K562 (cell line): ENCODE measurements at regions not wholly inside any gene's neighbourhood (a gene's known extent, or its start where the extent isn't known, plus 50 kb on each side); places are given as distances from the start of the nearest gene placed in this dataset.
"Not testable (repeated sequence)": the region's sequence is repeated elsewhere in the genome, so short reads cannot be mapped to it uniquely, and the experiment has no call there.

Source experiments
- ATAC-seq: fragments of 200-7000 bp; cut with Tn5 transposase; 3 replicates; pipeline ENCODE4 v1.9.1; 2020; ENCODE audit warnings: moderate library complexity
- BruUV-seq: library from RNA; stranded (reverse); fragments of 400-500 nt; replicated peaks from 2 replicates; lab custom pipeline; 2021; lab: Mats Ljungman, UMichigan
- CTCF ChIA-PET: fragments of 300-600 bp; formaldehyde crosslinking; extraction: SDS; loops from one replicate; lab custom pipeline; 2021; ENCODE audit warnings: low intra/inter-chr PET ratio; lab: Yijun Ruan, JAX
- POLR2A ChIA-PET: fragments of 300-600, 350-650 bp; sonication (Branson Sonifier 250); formaldehyde crosslinking; extraction: SDS; loops from one replicate; lab custom pipeline; 2021; ENCODE audit warnings: antibody characterized with exemption, inconsistent platforms; lab: Yijun Ruan, JAX
- DNase-seq, 4 experiments: peaks; one replicate each; pipeline versions ENCODE4 v3.0.0 to v3.0.0-alpha.2; 2011 to 2018; ENCODE audit warnings: low spot score in 3 of 4, mixed read lengths in 3 of 4; ENCODE audit errors: extremely low read depth in 1 of 4
- FAIRE-seq: peaks from 2 replicates; lab custom pipeline; 2011; peaks lifted over from hg19 to GRCh38; lab: Jason Lieb, UNC
- H2AFZ ChIP-seq: 2 replicates; pipeline ENCODE4 v1.6.0; 2011; ENCODE audit warnings: low read depth, low read length, control low read depth, inconsistent platforms
- H3K27ac ChIP-seq: fragments of 200-600 bp; 3 replicates; pipeline ENCODE4 v1.8.0; 2011; ENCODE audit warnings: low read depth, mild to moderate bottlenecking, control low read depth, inconsistent platforms, low read length, moderate library complexity, mixed read lengths; ENCODE audit errors: extremely low read depth
- H3K27me3 ChIP-seq, 2 experiments: fragments of 300-600 bp in 1 of 2; 2 replicates in 1 of 2; 3 replicates in 1 of 2; pipeline versions ENCODE4 v1.6.0 to v1.8.0; 2011; ENCODE audit warnings: inconsistent platforms in 2 of 2, low read length in 2 of 2, mild to moderate bottlenecking in 1 of 2, mixed read lengths in 1 of 2, moderate library complexity in 1 of 2; ENCODE audit not compliant: control insufficient read depth in 2 of 2, insufficient read depth in 2 of 2
- H3K36me3 ChIP-seq: fragments of 300-600 bp; 3 replicates; pipeline ENCODE4 v1.8.0; 2011; ENCODE audit warnings: mild to moderate bottlenecking, low read length, inconsistent platforms; ENCODE audit not compliant: control insufficient read depth, insufficient read depth
- H3K4me1 ChIP-seq, 2 experiments: fragments of 200-600 bp in 1 of 2; replicated peaks in 1 of 2; 2 replicates in 1 of 2; 3 replicates in 1 of 2; pipeline versions ENCODE4 v1.5.1 to v1.8.0; 2011; ENCODE audit warnings: inconsistent platforms in 2 of 2, low read length in 2 of 2, mild to moderate bottlenecking in 1 of 2, mixed read lengths in 1 of 2, moderate library complexity in 1 of 2; ENCODE audit not compliant: control insufficient read depth in 2 of 2, insufficient read depth in 2 of 2
- H3K4me2 ChIP-seq: 2 replicates; pipeline ENCODE4 v1.6.1; 2011; ENCODE audit warnings: low read length, control low read depth, inconsistent platforms, mixed read lengths; ENCODE audit not compliant: insufficient read depth
- H3K4me3 ChIP-seq: fragments of 200-600 bp; sonication (generic), shearing (Covaris generic); 2 replicates; pipeline ENCODE4 v1.5.1; 2016; ENCODE audit warnings: control low read depth, inconsistent platforms
- H3K79me2 ChIP-seq: fragments of 200-600 bp; 3 replicates; pipeline ENCODE4 v1.8.0; 2011; ENCODE audit warnings: low read length, inconsistent platforms; ENCODE audit not compliant: control insufficient read depth, insufficient read depth
- H3K9ac ChIP-seq, 2 experiments: 2 replicates each; pipeline versions ENCODE4 v1.6.0 to v1.6.1; 2011; ENCODE audit warnings: low read depth in 2 of 2, low read length in 2 of 2, control low read depth in 1 of 2, inconsistent platforms in 1 of 2, mild to moderate bottlenecking in 1 of 2, mixed read lengths in 1 of 2; ENCODE audit not compliant: insufficient read depth in 1 of 2
- H3K9me1 ChIP-seq: one replicate; pipeline ENCODE4 v1.6.0; 2011; ENCODE audit warnings: inconsistent platforms, mild to moderate bottlenecking, low read length, moderate library complexity; ENCODE audit not compliant: control insufficient read depth, insufficient read depth
- H3K9me3 ChIP-seq: replicated peaks from 2 replicates; pipeline ENCODE4 v1.5.1; 2011; ENCODE audit warnings: low read depth, low read length, inconsistent platforms; ENCODE audit not compliant: control insufficient read depth, insufficient read depth
- H4K20me1 ChIP-seq: replicated peaks from 2 replicates; pipeline ENCODE4 v1.6.1; 2011; ENCODE audit warnings: low read length, inconsistent platforms, mixed read lengths; ENCODE audit not compliant: control insufficient read depth, insufficient read depth
- GABPA ChIP-seq: fragments of 200-800 bp; sonication (Bioruptor generic); conservative IDR thresholded peaks from 2 replicates; pipeline ENCODE4 v1.6.1; 2016; ENCODE audit warnings: low read depth, missing genetic modification characterization, missing compliant biosample characterization
- MYNN ChIP-seq, 2 experiments: sonication (generic); formaldehyde crosslinking in 1 of 2; IDR thresholded peaks; 2 replicates each; pipeline versions ENCODE4 v1.5.0 to v1.6.1; 2016 to 2020; ENCODE audit warnings: antibody characterized with exemption in 1 of 2, missing genetic modification reagents in 1 of 2
- NR2C1 ChIP-seq, 2 experiments: fragments of 450-650 bp; IDR thresholded peaks; 2 replicates each; pipeline ENCODE4 v1.6.1; 2017; ENCODE audit warnings: mild to moderate bottlenecking in 2 of 2, antibody characterized with exemption in 1 of 2, inconsistent platforms in 1 of 2, missing compliant biosample characterization in 1 of 2, missing genetic modification characterization in 1 of 2
- WGBS: fragments of 100-300 bp; shearing (Covaris generic); methylation state at CpG from one replicate; pipeline ENCODE4 v1.1.6; 2016; ENCODE audit warnings: low coverage, mixed read lengths; ENCODE audit not compliant: insufficient coverage; ENCODE audit errors: missing lambda C conversion rate; 5-methylcytosine and 5-hydroxymethylcytosine counted together
- in situ Hi-C: fragments of 300-500 bp; cut with MboI; formaldehyde crosslinking; loops from 4 replicates; pipeline ENCODE4 v1.15.0; 2018; ENCODE audit warnings: inconsistent platforms, mixed read lengths
- intact Hi-C: fragments of 100-400 bp; cut with micrococcal nuclease; formaldehyde crosslinking; loops from 2 replicates; pipeline ENCODE4 v1.14.2; 2022

GRCh38 chr2:16086136-16086535 is 145.8 kb downstream of the MYCN start:
- H3K79me2 ChIP-seq, ATAC-seq, H3K4me3 ChIP-seq, FAIRE-seq, in situ Hi-C loops, H3K9ac ChIP-seq, H3K27ac ChIP-seq, intact Hi-C loops, H2AFZ ChIP-seq, POLR2A ChIA-PET, H3K9me1 ChIP-seq, DNase-seq, H3K4me1 ChIP-seq, CTCF ChIA-PET, H3K9me3 ChIP-seq, H3K36me3 ChIP-seq, H3K4me2 ChIP-seq, BruUV-seq, H4K20me1 ChIP-seq: not testable (repeated sequence)
- peaks cover 0 to 18% of the 10 kb centered on the region in 2 experiments; a peak in 1 of 5 replicates for H3K27me3 ChIP-seq
- WGBS, result under 1% methylated on average over 12 of the region's 12 CpGs

- WGBS, result 5% methylated on average over 4 of the region's 5 CpGs
- no peaks in the 10 kb centered on the region for H3K36me3 ChIP-seq
- ATAC-seq (no peak), FAIRE-seq (no peak), DNase-seq (no peak)
- peak; percentile 28; the same call in 1 of the 2 replicates for TF ChIP-seq GABPA (tag)
- TF ChIP-seq NR2C1 (IDR thresholded peaks at IDR 0.05), result 0 out of 2 replicates have a peak, but pooled peaks have one; percentile 29
- 0 out of 2 replicates have a peak, but pooled peaks have one; percentile 14 for TF ChIP-seq NR2C1 (tag; IDR thresholded peaks at IDR 0.05)
- no peak for TF ChIP-seq MYNN (IDR thresholded peaks at IDR 0.05)
- TF ChIP-seq MYNN (CRISPR knock-in tag; IDR thresholded peaks at IDR 0.05), result no peak
- no peak overlapping the region for H3K4me2 ChIP-seq
- intact Hi-C loops (no loop called here), in situ Hi-C loops (no loop called here)
- no TSS peak for BruUV-seq
- H2AFZ ChIP-seq, result no peak overlapping the region
- no peaks in the 10 kb centered on the region for H4K20me1 ChIP-seq
- H3K79me2 ChIP-seq, result no peaks in the 10 kb centered on the region
- no peak overlapping the region for H3K27ac ChIP-seq
- no peak overlapping the region for H3K4me3 ChIP-seq
- no peaks in the 10 kb centered on the region for H3K9me1 ChIP-seq
- ChIA-PET CTCF (no interaction called here), POLR2A (no interaction called here)
- H3K9me3 ChIP-seq, result no peaks in the 10 kb centered on the region
- no peaks in the 10 kb centered on the region for H3K4me1 ChIP-seq
- peaks cover 0 to 18% of the 10 kb centered on the region in 2 experiments; a peak in 1 of 5 replicates for H3K27me3 ChIP-seq
- no peak overlapping the region for H3K9ac ChIP-seq
Measured at GRCh38 chr2:16085073-16085472, 144.7 kb downstream of the MYCN start.
